Mucosa of descending colon (tissue), 3 donors: ENCODE measurements at regions not wholly inside any gene's neighbourhood (a gene's known extent, or its start where the extent isn't known, plus 50 kb on each side); places are given as distances from the start of the nearest gene placed in this dataset.

Experiments
- ATAC-seq: fragments of 200-7000 bp; cut with Tn5 transposase; one replicate; pipeline ENCODE4 v1.9.1; 2020; ENCODE audit warnings: mild to moderate bottlenecking, moderate library complexity
- DNase-seq, 3 donors: peaks; one replicate each; pipeline ENCODE4 v3.0.0-alpha.2; 2020
- H3K36me3 ChIP-seq: fragments of 200-600 bp; one replicate; pipeline ENCODE4 v1.8.0; 2021; ENCODE audit warnings: low read depth, mild to moderate bottlenecking
- H3K4me1 ChIP-seq: fragments of 200-600 bp; one replicate; pipeline ENCODE4 v1.8.0; 2021; ENCODE audit warnings: low read depth, mild to moderate bottlenecking
- H3K4me3 ChIP-seq: fragments of 200-600 bp; one replicate; pipeline ENCODE4 v1.8.0; 2021; ENCODE audit warnings: mild to moderate bottlenecking
- H3K9me3 ChIP-seq: fragments of 200-600 bp; one replicate; pipeline ENCODE4 v1.8.0; 2021; ENCODE audit warnings: mild to moderate bottlenecking
- intact Hi-C, 2 donors: fragments of 100-400 bp; cut with DNase I in 1 of 2; cut with micrococcal nuclease in 1 of 2; formaldehyde crosslinking; loops; one replicate each; pipeline versions ENCODE4 v1.11.0 to v1.11.1; 2022; cut with DNase I, micrococcal nuclease
- TF ChIP-seq, protein P1 (sequence below): fragments of 200-600 bp; IDR thresholded peaks from one replicate; pipeline ENCODE4 v1.8.0; 2022; ENCODE audit warnings: antibody characterized with exemption, mild to moderate bottlenecking
- donor health status: DM: no; HTN: no; CAD: no; lungs with moderate emphysema.
- donor health status: DM: no; HTN: no; CAD: no.
- donor health status: DM: no; HTN: yes; CAD: no.

- ATAC-seq: no peak
- Histone ChIP-seq H3K4me3 (no peak overlapping the region), H3K36me3 (no peaks in the 10 kb centered on the region), H3K9me3 (no peaks in the 10 kb centered on the region), H3K4me1 (no peaks in the 10 kb centered on the region)
- intact Hi-C loops: no loop called here
- DNase-seq: no peak
- TF ChIP-seq, protein P1, sequence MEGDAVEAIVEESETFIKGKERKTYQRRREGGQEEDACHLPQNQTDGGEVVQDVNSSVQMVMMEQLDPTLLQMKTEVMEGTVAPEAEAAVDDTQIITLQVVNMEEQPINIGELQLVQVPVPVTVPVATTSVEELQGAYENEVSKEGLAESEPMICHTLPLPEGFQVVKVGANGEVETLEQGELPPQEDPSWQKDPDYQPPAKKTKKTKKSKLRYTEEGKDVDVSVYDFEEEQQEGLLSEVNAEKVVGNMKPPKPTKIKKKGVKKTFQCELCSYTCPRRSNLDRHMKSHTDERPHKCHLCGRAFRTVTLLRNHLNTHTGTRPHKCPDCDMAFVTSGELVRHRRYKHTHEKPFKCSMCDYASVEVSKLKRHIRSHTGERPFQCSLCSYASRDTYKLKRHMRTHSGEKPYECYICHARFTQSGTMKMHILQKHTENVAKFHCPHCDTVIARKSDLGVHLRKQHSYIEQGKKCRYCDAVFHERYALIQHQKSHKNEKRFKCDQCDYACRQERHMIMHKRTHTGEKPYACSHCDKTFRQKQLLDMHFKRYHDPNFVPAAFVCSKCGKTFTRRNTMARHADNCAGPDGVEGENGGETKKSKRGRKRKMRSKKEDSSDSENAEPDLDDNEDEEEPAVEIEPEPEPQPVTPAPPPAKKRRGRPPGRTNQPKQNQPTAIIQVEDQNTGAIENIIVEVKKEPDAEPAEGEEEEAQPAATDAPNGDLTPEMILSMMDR: no peak
Measured at GRCh38 chr13:84885868-84886267, 913.4 kb downstream of the SLITRK6 start.

- ATAC-seq: no peak
- H3K36me3 ChIP-seq: no peaks in the 10 kb centered on the region
- H3K4me1 ChIP-seq: no peaks in the 10 kb centered on the region
- H3K9me3 ChIP-seq: peaks cover 11% of the 10 kb centered on the region
- intact Hi-C loops: no loop called here
- no peak overlapping the region for H3K4me3 ChIP-seq
- TF ChIP-seq, protein P1: no peak
- DNase-seq: no peak
Measured at GRCh38 chr13:84873951-84874350, 925.3 kb downstream of the SLITRK6 start.

- Histone ChIP-seq H3K4me3 (no peak overlapping the region), H3K9me3 (no peaks in the 10 kb centered on the region), H3K4me1 (no peaks in the 10 kb centered on the region), H3K36me3 (no peaks in the 10 kb centered on the region)
- ATAC-seq: no peak
- no peak for DNase-seq
- TF ChIP-seq, protein P1: no peak
- intact Hi-C loops: no loop called here
Measured at GRCh38 chr13:84870190-84870589, 929.0 kb downstream of the SLITRK6 start.

DNA sequence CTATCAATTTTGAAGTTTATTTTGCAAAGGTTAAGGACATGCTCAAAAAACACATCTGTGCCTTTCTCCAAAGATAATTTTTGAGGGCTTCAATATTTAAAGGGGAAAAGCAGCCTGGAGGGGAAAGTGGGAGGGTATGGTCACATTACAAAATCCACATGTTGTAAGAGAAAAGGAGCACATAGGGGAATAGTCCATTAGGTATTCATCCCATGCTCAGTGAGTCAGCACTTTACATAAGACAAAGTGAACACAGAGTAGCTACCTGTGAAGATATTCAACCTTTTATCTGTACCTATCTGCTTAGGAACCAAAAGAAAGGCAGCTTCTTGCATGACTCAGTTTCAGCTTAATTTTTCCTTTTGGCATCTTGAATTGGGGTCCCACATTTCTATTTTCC, 932.0 kb downstream of the SLITRK6 start:
- ATAC-seq (no peak), DNase-seq (no peak)
- no peaks in the 10 kb centered on the region for H3K4me1 ChIP-seq
- no peaks in the 10 kb centered on the region for H3K36me3 ChIP-seq
- intact Hi-C loops: no loop called here
- no peak overlapping the region for H3K4me3 ChIP-seq
- no peaks in the 10 kb centered on the region for H3K9me3 ChIP-seq
- TF ChIP-seq, protein P1: no peak

DNA sequence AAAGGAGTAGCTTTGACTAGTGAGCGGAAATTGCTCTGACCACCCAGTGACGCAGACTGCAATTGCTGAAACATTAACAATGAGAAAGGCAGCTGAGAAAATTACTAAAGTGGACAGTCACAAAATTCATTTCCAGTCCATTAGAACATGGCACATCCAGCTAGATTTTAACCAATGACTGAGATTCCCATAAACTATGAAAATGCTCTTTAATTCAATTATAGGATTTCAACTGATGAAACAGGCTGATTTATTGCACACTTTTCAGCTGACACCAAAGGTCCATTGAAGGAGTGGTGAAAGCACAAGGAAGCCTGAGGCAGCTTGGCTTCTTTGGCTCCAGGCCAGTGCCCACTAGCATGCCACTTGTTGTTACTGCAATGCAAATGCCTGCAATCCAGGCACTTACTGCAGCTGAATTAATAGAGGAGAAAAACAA, 933.4 kb downstream of the SLITRK6 start:
- intact Hi-C loops: no loop called here
- ATAC-seq (no peak), DNase-seq (no peak)
- no peak overlapping the region for H3K4me3 ChIP-seq
- H3K4me1 ChIP-seq: no peaks in the 10 kb centered on the region
- no peaks in the 10 kb centered on the region for H3K36me3 ChIP-seq
- H3K9me3 ChIP-seq: no peaks in the 10 kb centered on the region
- TF ChIP-seq, protein P1: no peak

DNA sequence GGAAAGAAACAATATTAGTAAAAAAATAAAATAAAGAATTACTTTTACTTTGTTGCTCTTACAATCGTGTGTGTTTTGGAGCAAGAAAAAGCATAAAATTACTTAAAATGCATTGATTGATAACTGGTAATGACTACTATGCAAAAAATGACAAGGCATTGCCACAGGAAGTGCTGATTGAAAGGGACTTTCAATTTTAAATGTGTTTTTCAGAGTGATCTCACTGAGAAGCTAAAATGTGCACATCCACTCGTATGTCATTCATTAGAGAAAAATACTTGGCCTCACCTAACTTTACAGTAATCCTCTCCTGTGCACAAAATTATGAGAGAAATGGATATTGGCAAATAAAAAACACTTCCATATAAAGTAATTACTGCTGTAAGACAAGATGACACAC, 934.9 kb downstream of the SLITRK6 start:
- intact Hi-C loops: no loop called here
- H3K36me3 ChIP-seq: no peaks in the 10 kb centered on the region
- H3K4me3 ChIP-seq: no peak overlapping the region
- ATAC-seq (no peak), DNase-seq (no peak)
- H3K4me1 ChIP-seq: no peaks in the 10 kb centered on the region
- TF ChIP-seq, protein P1: no peak
- no peaks in the 10 kb centered on the region for H3K9me3 ChIP-seq
